ENCODE measurements at regions not wholly inside any gene's neighbourhood (a gene's known extent, or its start where the extent isn't known, plus 50 kb on each side); places are given as distances from the start of the nearest gene placed in this dataset.

- DNase-seq = no peak
- Histone ChIP-seq H3K9me3 (ENCODE audit: control insufficient read depth in 2 of 3, insufficient read depth in 1 of 3, low read length in 3 of 3) (no peaks in the 10 kb centered on the region), H3K27ac (ENCODE audit: low read depth in 2 of 2, low read length in 2 of 2) (no peak overlapping the region), H3K36me3 (ENCODE audit: control insufficient read depth in 2 of 3, insufficient read depth in 3 of 3, low read length in 3 of 3) (no peaks in the 10 kb centered on the region), H3K4me3 (ENCODE audit: low read length in 3 of 3) (no peak overlapping the region), H3K27me3 (ENCODE audit: control insufficient read depth, insufficient read depth, low read length) (no peaks in the 10 kb centered on the region), H3K9ac (ENCODE audit: low read length in 3 of 3) (no peak overlapping the region), H3K4me1 (ENCODE audit: control insufficient read depth in 2 of 3, insufficient read depth in 2 of 3, low read depth in 1 of 3, low read length in 3 of 3) (no peaks in the 10 kb centered on the region)
- intact Hi-C loops (cut with DNase I) = no loop called here
- no peak for FAIRE-seq
- TF ChIP-seq CTCF (IDR thresholded peaks at IDR 0.05; ENCODE audit: borderline replicate concordance, extremely low read depth, insufficient read depth) = no peak
These were observed 411.9 kb upstream of the ACTRT1 start for GRCh38 chrX:128464116-128464515.

- intact Hi-C loops (cut with DNase I) = no loop called here
- Histone ChIP-seq H3K36me3 (ENCODE audit: control insufficient read depth in 2 of 3, insufficient read depth in 3 of 3, low read length in 3 of 3) (no peaks in the 10 kb centered on the region), H3K27ac (ENCODE audit: low read depth in 2 of 2, low read length in 2 of 2) (no peak overlapping the region), H3K27me3 (ENCODE audit: control insufficient read depth, insufficient read depth, low read length) (no peaks in the 10 kb centered on the region), H3K4me3 (ENCODE audit: low read length in 3 of 3) (no peak overlapping the region), H3K9ac (ENCODE audit: low read length in 3 of 3) (no peak overlapping the region), H3K4me1 (ENCODE audit: control insufficient read depth in 2 of 3, insufficient read depth in 2 of 3, low read depth in 1 of 3, low read length in 3 of 3) (no peaks in the 10 kb centered on the region), H3K9me3 (ENCODE audit: control insufficient read depth in 2 of 3, insufficient read depth in 1 of 3, low read length in 3 of 3) (no peaks in the 10 kb centered on the region)
- TF ChIP-seq CTCF (IDR thresholded peaks at IDR 0.05; ENCODE audit: borderline replicate concordance, extremely low read depth, insufficient read depth) = no peak
- FAIRE-seq (no peak), DNase-seq (peak in 1 of 5 donors; percentile 1)
These were observed 408.6 kb upstream of the ACTRT1 start for GRCh38 chrX:128460835-128461234.

- no peak for DNase-seq
- Histone ChIP-seq H3K9ac (ENCODE audit: low read length in 3 of 3) (no peak overlapping the region), H3K27me3 (ENCODE audit: control insufficient read depth, insufficient read depth, low read length) (no peaks in the 10 kb centered on the region), H3K4me1 (ENCODE audit: control insufficient read depth in 2 of 3, insufficient read depth in 2 of 3, low read depth in 1 of 3, low read length in 3 of 3) (no peaks in the 10 kb centered on the region), H3K4me3 (ENCODE audit: low read length in 3 of 3) (no peak overlapping the region), H3K27ac (ENCODE audit: low read depth in 2 of 2, low read length in 2 of 2) (no peak overlapping the region), H3K9me3 (ENCODE audit: control insufficient read depth in 2 of 3, insufficient read depth in 1 of 3, low read length in 3 of 3) (no peaks in the 10 kb centered on the region), H3K36me3 (ENCODE audit: control insufficient read depth in 2 of 3, insufficient read depth in 3 of 3, low read length in 3 of 3) (no peaks in the 10 kb centered on the region)
- FAIRE-seq = no peak
- TF ChIP-seq CTCF (IDR thresholded peaks at IDR 0.05; ENCODE audit: borderline replicate concordance, extremely low read depth, insufficient read depth) = no peak
- intact Hi-C loops (cut with DNase I) = no loop called here
These were observed 406.7 kb upstream of the ACTRT1 start for GRCh38 chrX:128458888-128459287.

GRCh38 chrX:128457674-128458073 is 405.5 kb upstream of the ACTRT1 start:
- Histone ChIP-seq H3K4me3 (ENCODE audit: low read length in 3 of 3) (no peak overlapping the region), H3K36me3 (ENCODE audit: control insufficient read depth in 2 of 3, insufficient read depth in 3 of 3, low read length in 3 of 3) (no peaks in the 10 kb centered on the region), H3K27ac (ENCODE audit: low read depth in 2 of 2, low read length in 2 of 2) (no peak overlapping the region), H3K4me1 (ENCODE audit: control insufficient read depth in 2 of 3, insufficient read depth in 2 of 3, low read depth in 1 of 3, low read length in 3 of 3) (no peaks in the 10 kb centered on the region), H3K27me3 (ENCODE audit: control insufficient read depth, insufficient read depth, low read length) (no peaks in the 10 kb centered on the region), H3K9ac (ENCODE audit: low read length in 3 of 3) (no peak overlapping the region), H3K9me3 (ENCODE audit: control insufficient read depth in 2 of 3, insufficient read depth in 1 of 3, low read length in 3 of 3) (no peaks in the 10 kb centered on the region)
- DNase-seq = no peak
- no peak for TF ChIP-seq CTCF (IDR thresholded peaks at IDR 0.05; ENCODE audit: borderline replicate concordance, extremely low read depth, insufficient read depth)
- no peak for FAIRE-seq
- intact Hi-C loops (cut with DNase I) = no loop called here

Measured in kidney (tissue), 13 donors.